CD4-positive, alpha-beta T cell (primary cell): ENCODE measurements at regions not wholly inside any gene's neighbourhood (a gene's known extent, or its start where the extent isn't known, plus 50 kb on each side); places are given as distances from the start of the nearest gene placed in this dataset.

Experiments used
- ATAC-seq: fragments of 200-7000 bp; cut with Tn5 transposase; one replicate; pipeline ENCODE4 v1.10.0; 2022; ENCODE audit warnings: mild to moderate bottlenecking; ENCODE audit not compliant: poor library complexity
- CTCF ChIA-PET: fragments of 350-600 bp; sonication (Branson Sonifier 250); formaldehyde crosslinking; loops from one replicate; lab custom pipeline; 2021; ENCODE audit warnings: antibody characterized with exemption, inconsistent platforms; lab: Charles Lee
- POLR2A ChIA-PET: fragments of 350-600 bp; sonication (Branson Sonifier 250); formaldehyde crosslinking; loops from one replicate; lab custom pipeline; 2021; ENCODE audit warnings: antibody characterized with exemption, inconsistent platforms; lab: Charles Lee
- DNase-seq, 14 experiments: peaks; one replicate each; pipeline ENCODE4 v3.0.0-alpha.2; 2013 to 2020; ENCODE audit warnings: mixed read lengths in 2 of 14
- H3K27ac ChIP-seq, 2 donors: one replicate each; pipeline versions ENCODE4 v1.5.1 to v1.7.0; 2013; ENCODE audit warnings: low read length in 2 of 2, low read depth in 1 of 2, mild to moderate bottlenecking in 1 of 2
- H3K27me3 ChIP-seq, 2 experiments: 1 replicate in 1 of 2; 2 replicates in 1 of 2; pipeline versions ENCODE4 v1.6.1 to v1.7.0; 2013; ENCODE audit warnings: low read length in 2 of 2, control low read depth in 1 of 2, mild to moderate bottlenecking in 1 of 2, moderate library complexity in 1 of 2; ENCODE audit not compliant: insufficient read depth in 2 of 2, control insufficient read depth in 1 of 2
- H3K36me3 ChIP-seq: one replicate; pipeline ENCODE4 v1.6.1; 2013; ENCODE audit warnings: low read length, control low read depth; ENCODE audit not compliant: insufficient read depth
- H3K4me1 ChIP-seq: one replicate; pipeline ENCODE4 v1.6.1; 2013; ENCODE audit warnings: low read length, control low read depth; ENCODE audit not compliant: insufficient read depth
- H3K4me3 ChIP-seq: one replicate; pipeline ENCODE4 v1.5.1; 2013; ENCODE audit warnings: mild to moderate bottlenecking, low read length, moderate library complexity
- H3K9me3 ChIP-seq, 2 experiments: 1 replicate in 1 of 2; 2 replicates in 1 of 2; pipeline versions ENCODE4 v1.6.1 to v1.7.0; 2013; ENCODE audit warnings: low read length in 2 of 2, mild to moderate bottlenecking in 2 of 2, control low read depth in 1 of 2, moderate library complexity in 1 of 2; ENCODE audit not compliant: control insufficient read depth in 1 of 2, insufficient read depth in 1 of 2
- H3K27ac Mint-ChIP-seq: one replicate; pipeline ENCODE4 v1.8.0; 2020; ENCODE audit warnings: mixed read lengths
- H3K27me3 Mint-ChIP-seq: one replicate; pipeline ENCODE4 v1.8.0; 2021; ENCODE audit warnings: mixed read lengths
- H3K36me3 Mint-ChIP-seq: one replicate; pipeline ENCODE4 v1.8.0; 2021; ENCODE audit warnings: low read depth, mixed read lengths
- H3K4me1 Mint-ChIP-seq: one replicate; pipeline ENCODE4 v1.8.0; 2021; ENCODE audit warnings: low read depth, mixed read lengths
- H3K4me3 Mint-ChIP-seq: one replicate; pipeline ENCODE4 v1.8.0; 2020; ENCODE audit warnings: mild to moderate bottlenecking, mixed read lengths
- H3K9me3 Mint-ChIP-seq: one replicate; pipeline ENCODE4 v1.8.0; 2020; ENCODE audit warnings: mixed read lengths
- intact Hi-C, 2 experiments: fragments of 100-400 bp; cut with DNase I in 1 of 2; cut with micrococcal nuclease in 1 of 2; formaldehyde crosslinking; loops; one replicate each; pipeline versions ENCODE4 v1.15.1 to v1.9.0; 2023 to 2025; cut with DNase I, micrococcal nuclease
- TF ChIP-seq, protein P1 (sequence below): fragments of 200-600 bp; IDR thresholded peaks from one replicate; pipeline ENCODE4 v1.8.0; 2022; ENCODE audit warnings: antibody characterized with exemption, mild to moderate bottlenecking

GRCh38 chr12:41899577-41899976 is 245.1 kb downstream of the GXYLT1 start:
- no peaks in the 10 kb centered on the region for H3K4me1 ChIP-seq
- H3K27me3 ChIP-seq: no peaks in the 10 kb centered on the region
- ATAC-seq (no peak), DNase-seq (no peak)
- Mint-ChIP-seq H3K27me3 (peaks cover 5% of the 10 kb centered on the region), H3K27ac (no peak overlapping the region), H3K4me3 (no peak overlapping the region), H3K4me1 (no peaks in the 10 kb centered on the region), H3K9me3 (peaks cover 4% of the 10 kb centered on the region), H3K36me3 (no peaks in the 10 kb centered on the region)
- ChIA-PET POLR2A (no interaction called here), CTCF (no interaction called here)
- no peak overlapping the region for H3K4me3 ChIP-seq
- H3K27ac ChIP-seq: no peak overlapping the region
- intact Hi-C loops: no loop called here
- no peaks in the 10 kb centered on the region for H3K36me3 ChIP-seq
- TF ChIP-seq, protein P1, sequence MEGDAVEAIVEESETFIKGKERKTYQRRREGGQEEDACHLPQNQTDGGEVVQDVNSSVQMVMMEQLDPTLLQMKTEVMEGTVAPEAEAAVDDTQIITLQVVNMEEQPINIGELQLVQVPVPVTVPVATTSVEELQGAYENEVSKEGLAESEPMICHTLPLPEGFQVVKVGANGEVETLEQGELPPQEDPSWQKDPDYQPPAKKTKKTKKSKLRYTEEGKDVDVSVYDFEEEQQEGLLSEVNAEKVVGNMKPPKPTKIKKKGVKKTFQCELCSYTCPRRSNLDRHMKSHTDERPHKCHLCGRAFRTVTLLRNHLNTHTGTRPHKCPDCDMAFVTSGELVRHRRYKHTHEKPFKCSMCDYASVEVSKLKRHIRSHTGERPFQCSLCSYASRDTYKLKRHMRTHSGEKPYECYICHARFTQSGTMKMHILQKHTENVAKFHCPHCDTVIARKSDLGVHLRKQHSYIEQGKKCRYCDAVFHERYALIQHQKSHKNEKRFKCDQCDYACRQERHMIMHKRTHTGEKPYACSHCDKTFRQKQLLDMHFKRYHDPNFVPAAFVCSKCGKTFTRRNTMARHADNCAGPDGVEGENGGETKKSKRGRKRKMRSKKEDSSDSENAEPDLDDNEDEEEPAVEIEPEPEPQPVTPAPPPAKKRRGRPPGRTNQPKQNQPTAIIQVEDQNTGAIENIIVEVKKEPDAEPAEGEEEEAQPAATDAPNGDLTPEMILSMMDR: no peak
- H3K9me3 ChIP-seq: no peaks in the 10 kb centered on the region

GRCh38 chr12:41897593-41897992 is 247.1 kb downstream of the GXYLT1 start:
- Histone ChIP-seq H3K4me1 (no peaks in the 10 kb centered on the region), H3K9me3 (no peaks in the 10 kb centered on the region), H3K27me3 (no peaks in the 10 kb centered on the region), H3K4me3 (no peak overlapping the region), H3K27ac (no peak overlapping the region), H3K36me3 (no peaks in the 10 kb centered on the region)
- Mint-ChIP-seq H3K4me1 (no peaks in the 10 kb centered on the region), H3K4me3 (no peak overlapping the region), H3K27me3 (peaks cover 8% of the 10 kb centered on the region), H3K9me3 (peaks cover 6% of the 10 kb centered on the region), H3K36me3 (no peaks in the 10 kb centered on the region), H3K27ac (no peak overlapping the region)
- POLR2A ChIA-PET: no interaction called here
- DNase-seq (no peak), ATAC-seq (no peak)
- TF ChIP-seq, protein P1: no peak
- intact Hi-C loops: no loop called here
- CTCF ChIA-PET: no interaction called here

DNA sequence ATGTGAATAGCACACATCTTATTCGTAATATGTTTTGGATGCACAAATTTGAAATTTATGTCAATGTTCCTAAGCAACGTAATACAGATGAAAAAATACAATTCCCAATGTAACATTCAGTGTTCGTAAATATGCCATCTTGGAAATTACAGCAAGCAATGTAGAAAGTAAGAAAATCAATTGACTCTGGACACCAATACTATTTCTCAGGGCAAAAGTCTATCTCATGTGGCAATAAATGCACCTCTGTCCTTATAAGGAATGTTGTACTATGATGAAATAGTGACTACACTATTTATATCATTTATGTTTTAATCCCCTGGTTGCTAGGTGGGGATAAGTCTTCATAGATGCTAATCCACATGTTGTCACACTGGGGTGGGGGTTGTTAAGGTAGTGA is 251.2 kb downstream of the GXYLT1 start:
- Histone ChIP-seq H3K27me3 (no peaks in the 10 kb centered on the region), H3K4me1 (no peaks in the 10 kb centered on the region), H3K27ac (no peak overlapping the region), H3K4me3 (no peak overlapping the region), H3K36me3 (no peaks in the 10 kb centered on the region), H3K9me3 (no peaks in the 10 kb centered on the region)
- TF ChIP-seq, protein P1: no peak
- ChIA-PET CTCF (no interaction called here), POLR2A (no interaction called here)
- Mint-ChIP-seq H3K36me3 (no peaks in the 10 kb centered on the region), H3K9me3 (peaks cover 5% of the 10 kb centered on the region), H3K4me3 (no peak overlapping the region), H3K4me1 (no peaks in the 10 kb centered on the region), H3K27me3 (peaks cover 8% of the 10 kb centered on the region), H3K27ac (no peak overlapping the region)
- DNase-seq (no peak), ATAC-seq (no peak)
- intact Hi-C loops: no loop called here
